Astrocyte of the cerebellum (primary cell): ENCODE measurements at regions not wholly inside any gene's neighbourhood (a gene's known extent, or its start where the extent isn't known, plus 50 kb on each side); places are given as distances from the start of the nearest gene placed in this dataset.
A peak's percentile ranks its signal among the peaks of the same experiment; 100 is the strongest.
"Not testable (repeated sequence)": the region's sequence is repeated elsewhere in the genome, so short reads cannot be mapped to it uniquely, and the experiment has no call there.

Source experiments
- DNase-seq: peaks from one replicate; pipeline ENCODE4 v3.0.0-alpha.2; 2011; ENCODE audit warnings: low read depth
- H3K4me3 ChIP-seq: 2 replicates; pipeline ENCODE4 v1.5.1; 2011; ENCODE audit warnings: mild to moderate bottlenecking, low read depth, low read length, moderate library complexity
- CTCF ChIP-seq: IDR thresholded peaks from 2 replicates; pipeline ENCODE4 v1.5.1; 2012; ENCODE audit warnings: low read length, low read depth, moderate library complexity, mild to moderate bottlenecking; ENCODE audit errors: missing control alignments
- in situ Hi-C: cut with HindIII; loops from 2 replicates; pipeline ENCODE4 v1.10.0; 2017; ENCODE audit warnings: low sequenced_read_pairs

DNA sequence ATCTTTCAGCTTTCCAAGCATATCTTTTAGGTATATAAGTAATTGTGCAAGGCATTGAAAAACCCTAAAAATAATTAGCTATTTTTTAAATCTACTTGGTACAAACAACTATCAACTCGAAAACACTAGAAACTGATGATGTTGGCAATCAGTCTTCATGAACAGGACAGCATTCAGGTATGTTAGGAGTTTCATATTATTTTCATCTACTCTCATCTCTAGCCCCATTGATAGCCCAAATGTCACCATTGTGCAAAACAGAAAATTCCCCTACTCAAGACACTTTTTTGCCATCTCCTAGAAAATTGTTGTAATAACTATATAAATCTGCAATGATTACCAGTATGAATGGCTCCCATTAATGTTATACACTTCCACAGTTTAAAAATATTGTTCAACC lies 144.5 kb upstream of the KRAS start:
- in situ Hi-C loops: no loop called here
- no peak for TF ChIP-seq CTCF
- no peak overlapping the region for H3K4me3 ChIP-seq
- no peak for DNase-seq

GRCh38 chr12:25394775-25395174 lies 144.0 kb upstream of the KRAS start:
- in situ Hi-C loops, DNase-seq, H3K4me3 ChIP-seq: not testable (repeated sequence)

GRCh38 chr12:25394025-25394424 lies 143.3 kb upstream of the KRAS start:
- in situ Hi-C loops: no loop called here
- TF ChIP-seq CTCF: no peak
- no peak for DNase-seq
- H3K4me3 ChIP-seq: no peak overlapping the region

DNA sequence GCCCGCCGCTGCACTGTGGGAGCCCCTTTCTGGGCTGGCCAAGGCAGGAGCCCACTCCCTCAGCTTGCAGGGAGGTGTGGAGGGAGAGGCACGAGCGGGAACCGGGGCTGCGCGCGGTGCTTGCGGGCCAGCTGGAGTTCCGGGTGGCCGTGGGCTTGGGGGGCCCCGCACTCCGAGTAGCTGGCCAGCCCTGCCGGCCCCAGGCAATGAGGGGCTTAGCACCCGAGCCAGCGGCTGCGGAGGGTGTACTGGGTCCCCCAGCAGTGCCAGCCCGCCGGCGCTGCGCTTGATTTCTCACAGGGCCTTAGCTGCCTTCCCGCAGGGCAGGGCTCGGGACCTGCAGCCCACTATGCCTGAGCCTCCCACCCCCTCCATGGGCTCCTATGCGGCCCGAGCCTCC lies 140.6 kb upstream of the KRAS start:
- DNase-seq, in situ Hi-C loops, H3K4me3 ChIP-seq: not testable (repeated sequence)

DNA sequence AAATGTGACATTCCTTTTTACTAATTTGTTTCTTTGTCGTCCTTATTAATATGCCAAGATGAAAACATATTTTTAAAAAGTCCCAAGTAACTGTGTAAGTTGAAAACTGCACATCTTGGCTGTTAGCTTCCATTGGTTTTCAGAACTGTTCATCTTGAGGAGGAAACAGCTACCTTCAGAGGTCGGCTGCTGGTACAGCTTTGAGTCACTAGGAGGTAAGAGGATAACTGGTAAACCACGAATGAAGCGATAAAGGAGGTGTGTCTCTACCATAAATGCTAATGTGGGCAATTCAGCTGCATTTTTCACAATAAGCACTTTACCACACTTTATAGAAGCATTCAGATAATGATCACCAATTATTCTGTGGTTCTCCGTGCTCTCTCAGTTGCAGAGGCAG lies 137.5 kb upstream of the KRAS start:
- peak; percentile 6 for TF ChIP-seq CTCF
- no peak overlapping the region for H3K4me3 ChIP-seq
- in situ Hi-C loops: no loop called here
- DNase-seq: peak; percentile 20

GRCh38 chr12:25387732-25388050 lies 137.0 kb upstream of the KRAS start:
- DNase-seq: no peak
- no peak overlapping the region for H3K4me3 ChIP-seq
- TF ChIP-seq CTCF: no peak
- in situ Hi-C loops: no loop called here

- H3K4me3 ChIP-seq: peak overlapping the region; percentile 63
- TF ChIP-seq CTCF: peak; percentile 80
- in situ Hi-C loops: no loop called here
- DNase-seq: peak; percentile 91
These were observed 136.4 kb upstream of the KRAS start for GRCh38 chr12:25386831-25387731.
